GM18508 (cell line): ENCODE measurements at regions not wholly inside any gene's neighbourhood (a gene's known extent, or its start where the extent isn't known, plus 50 kb on each side); places are given as distances from the start of the nearest gene placed in this dataset.

Source experiments
- ATAC-seq: cut with Tn5 transposase; IDR thresholded peaks from one replicate; pipeline ENCODE4 v1.9.1; 2021; ENCODE audit warnings: moderate number of reproducible peaks; ENCODE audit not compliant: insufficient read depth, unreplicated experiment

DNA sequence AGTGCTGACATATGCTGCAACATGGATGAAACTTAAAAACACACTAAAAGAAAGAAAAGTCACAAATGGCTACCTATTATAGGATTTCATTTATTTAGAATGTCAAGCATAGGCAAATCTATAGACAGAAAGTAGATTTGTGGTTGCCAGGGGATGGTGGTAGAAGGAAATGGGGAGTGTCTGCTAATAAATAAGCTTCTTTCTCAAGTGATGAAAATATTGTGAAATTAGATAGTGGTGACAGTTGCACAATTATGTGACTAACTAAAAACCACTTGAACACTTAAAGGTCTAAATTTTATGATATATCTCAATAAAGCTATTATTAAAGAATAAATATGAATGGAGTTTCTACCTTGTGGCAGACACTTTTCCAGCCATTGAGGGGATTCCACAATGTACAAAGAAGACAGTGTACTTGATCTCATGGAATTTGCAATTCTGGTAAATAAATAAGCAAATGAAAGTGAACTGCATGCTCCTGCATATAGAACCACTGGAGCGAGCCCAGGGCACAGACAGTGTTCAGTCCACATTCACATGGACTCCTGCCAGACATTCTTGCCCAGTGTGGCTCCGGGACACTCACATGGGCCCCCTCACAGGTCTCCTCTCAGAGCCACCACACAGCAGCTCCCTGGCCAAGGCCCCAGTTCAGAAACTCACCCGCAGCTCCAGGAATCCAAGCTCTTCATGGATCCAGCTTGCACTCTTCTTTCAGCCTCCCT, 107.1 kb upstream of the ARID2 start:
- no peak for ATAC-seq

- ATAC-seq = no peak
Observed at GRCh38 chr12:45623221-45623620, 106.3 kb upstream of the ARID2 start.

GRCh38 chr12:45623940-45624339, 105.6 kb upstream of the ARID2 start:
- ATAC-seq = no peak

- ATAC-seq = no peak
Observed at GRCh38 chr12:45626965-45627364, 102.5 kb upstream of the ARID2 start.

DNA sequence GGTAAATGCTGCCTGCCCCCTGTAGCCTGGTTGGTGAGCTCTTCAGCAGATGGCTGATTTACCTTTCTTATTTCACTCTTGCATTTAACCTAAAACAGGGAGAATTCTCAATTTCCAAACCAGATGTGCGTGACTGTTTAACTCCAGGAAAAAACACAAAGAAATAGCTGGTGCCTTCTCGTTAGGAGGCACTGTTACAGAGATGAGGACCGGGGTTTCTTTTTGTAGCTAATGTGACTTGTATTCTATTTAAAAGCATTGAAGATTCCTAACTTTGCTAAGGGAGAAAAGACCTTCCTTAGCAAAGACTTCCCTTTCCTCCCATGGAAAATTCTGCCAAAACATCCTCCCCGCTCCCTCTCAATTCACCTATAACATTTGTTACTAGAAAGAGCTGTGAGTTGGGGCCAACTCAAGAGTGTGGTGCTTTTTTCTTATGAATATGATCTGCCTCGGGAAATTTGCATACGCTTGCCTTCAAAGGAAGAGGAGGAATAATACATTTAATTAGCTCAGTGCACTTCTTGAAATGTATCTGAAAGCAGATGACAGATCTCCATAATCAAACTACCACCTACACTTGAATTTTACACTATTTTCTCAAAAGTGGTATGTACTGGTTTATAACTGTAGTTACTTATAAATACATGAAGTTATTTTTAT, 102.0 kb upstream of the ARID2 start:
- no peak for ATAC-seq

DNA sequence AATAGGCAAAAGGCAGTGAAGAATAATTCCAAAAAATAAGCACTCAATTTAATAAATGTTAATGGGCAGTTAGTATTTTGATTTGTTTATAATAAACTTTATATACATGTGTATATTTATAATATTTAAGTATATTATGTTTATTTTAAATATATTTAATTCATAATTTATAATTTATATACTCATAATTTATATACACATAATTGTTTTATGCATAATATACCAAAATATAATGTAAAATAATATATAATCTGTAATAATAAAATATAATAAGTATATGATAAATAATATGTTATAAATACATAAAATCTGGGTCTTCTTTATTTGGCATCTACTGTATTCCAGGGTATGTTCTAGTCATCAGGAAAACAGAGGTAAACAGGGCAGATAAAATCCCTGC, 100.2 kb upstream of the ARID2 start:
- ATAC-seq = no peak

DNA sequence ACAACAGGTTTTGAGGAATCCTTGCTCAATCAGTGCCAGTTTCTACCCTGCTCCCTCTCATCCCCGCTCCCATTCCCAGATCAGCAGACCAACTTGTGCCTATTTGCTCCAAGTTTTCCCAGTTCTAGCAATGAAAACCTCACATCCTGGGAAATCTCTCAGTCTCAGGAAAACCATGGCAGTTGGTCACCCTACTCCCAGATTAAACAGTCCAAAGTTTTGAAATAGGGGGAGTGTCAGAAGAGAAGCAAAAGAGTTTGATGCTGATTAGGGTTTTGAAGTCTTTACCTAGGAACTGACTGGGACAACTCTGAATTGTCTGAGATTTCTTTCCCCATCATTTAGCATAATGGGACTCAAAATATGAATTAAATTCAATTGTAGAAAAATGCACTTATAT, 95.8 kb upstream of the ARID2 start:
- no peak for ATAC-seq

DNA sequence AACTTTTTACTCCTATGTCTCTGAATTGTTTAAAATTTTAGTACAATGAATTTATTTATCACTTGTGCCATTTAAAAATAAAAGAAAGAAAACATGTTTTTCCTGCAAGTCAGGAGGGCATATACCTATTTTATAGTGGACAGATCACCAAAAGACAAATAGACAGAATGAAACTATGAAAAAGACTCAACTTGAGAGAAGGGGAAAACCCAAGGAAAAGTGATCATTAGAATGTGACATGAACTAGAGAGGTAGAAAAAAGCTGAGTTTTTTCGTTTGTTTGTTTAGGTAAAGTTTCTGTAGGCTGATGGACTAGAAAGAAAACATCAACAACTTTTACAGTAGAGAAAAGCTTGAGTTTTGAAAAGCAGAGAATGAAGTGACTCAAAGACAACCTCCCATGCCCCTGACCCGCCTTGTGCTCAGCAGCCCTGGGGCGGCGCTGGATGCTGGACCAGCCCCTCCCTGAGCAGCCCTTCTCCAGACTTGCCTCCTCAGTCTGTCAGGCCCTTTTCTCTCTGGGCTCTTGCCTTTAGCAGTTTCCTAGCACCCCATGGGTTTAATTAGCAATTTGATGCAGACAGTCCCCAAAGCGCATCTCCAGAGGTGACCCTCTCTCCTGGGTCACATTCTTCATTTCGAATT, 95.1 kb upstream of the ARID2 start:
- peak; percentile 70 for ATAC-seq

GRCh38 chr12:45637242-45637641, 92.3 kb upstream of the ARID2 start:
- ATAC-seq = no peak

GRCh38 chr12:45637706-45638105, 91.8 kb upstream of the ARID2 start:
- no peak for ATAC-seq

DNA sequence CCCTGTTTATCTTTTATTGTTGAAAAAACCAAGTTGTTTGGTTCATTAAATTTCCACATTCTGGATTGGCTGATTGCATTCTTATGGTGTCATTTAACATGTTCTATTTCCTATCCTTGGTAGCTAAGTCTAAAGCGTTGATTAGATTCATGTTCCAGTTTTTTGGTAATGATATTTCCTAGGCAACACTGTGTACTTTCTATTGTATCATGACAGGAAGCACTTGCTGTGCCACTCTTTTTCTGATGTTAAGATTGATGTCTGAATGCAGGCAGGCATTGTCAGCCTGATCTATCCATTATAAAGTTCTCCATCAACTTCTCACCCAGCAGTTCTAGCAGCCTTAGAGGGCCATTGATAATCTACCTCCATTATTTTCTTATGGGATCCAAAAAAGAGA, 91.1 kb upstream of the ARID2 start:
- no peak for ATAC-seq

- no peak for ATAC-seq
Observed at GRCh38 chr12:45644541-45644940, 85.0 kb upstream of the ARID2 start.

DNA sequence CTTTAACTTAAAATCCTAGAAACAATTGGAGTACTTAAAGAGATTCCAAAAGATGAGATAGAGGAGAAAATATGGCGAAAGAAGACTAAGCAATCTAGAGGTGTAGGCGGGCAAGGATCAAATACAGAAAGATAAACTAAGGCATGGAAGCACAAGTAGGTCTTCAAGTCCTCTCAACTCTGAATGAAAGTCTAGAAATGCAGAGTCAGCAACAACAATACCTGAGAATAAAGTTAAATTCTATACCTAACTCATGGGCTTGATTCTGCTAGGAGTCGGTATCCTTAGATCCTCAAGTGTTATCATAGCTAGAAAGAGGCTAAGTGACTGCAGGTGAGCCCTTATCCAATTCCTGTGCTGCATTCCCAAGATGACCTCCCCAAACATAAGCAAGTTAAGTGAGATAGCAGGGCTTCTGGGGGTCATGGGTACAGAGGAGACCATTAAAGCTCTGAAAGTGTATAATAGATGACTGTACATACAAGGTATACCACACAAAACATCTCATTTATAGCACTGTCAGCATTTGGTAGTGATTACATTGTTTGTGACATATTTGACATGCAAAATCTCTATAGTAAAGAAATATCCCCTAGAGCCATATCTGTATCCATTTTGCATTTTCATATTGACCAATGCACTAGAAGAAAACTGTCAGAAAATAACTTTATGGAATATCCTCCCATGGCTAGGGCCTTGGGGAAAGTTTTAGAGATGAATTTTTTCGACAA, 82.5 kb upstream of the ARID2 start:
- ATAC-seq = no peak

DNA sequence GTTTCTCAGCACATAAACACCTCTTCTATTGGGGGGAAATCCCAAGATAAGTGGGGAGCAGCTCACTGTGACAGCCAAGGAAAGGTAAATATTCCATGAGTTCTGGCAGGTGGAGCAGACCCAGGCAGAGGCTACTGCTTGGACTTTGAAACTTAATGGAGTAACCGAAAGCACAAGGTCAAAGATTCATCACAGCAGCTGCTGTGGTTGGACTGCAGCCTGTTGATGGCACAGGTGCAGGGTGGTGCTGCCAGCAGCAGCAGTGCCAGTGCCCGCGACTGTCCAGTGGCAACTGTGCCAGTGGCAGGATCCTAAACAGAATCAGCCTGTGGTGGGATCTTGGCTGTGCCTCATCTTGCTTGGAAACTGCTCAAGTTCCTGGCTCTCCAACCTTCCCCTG, 81.4 kb upstream of the ARID2 start:
- no peak for ATAC-seq

- no peak for ATAC-seq
Observed at GRCh38 chr12:45651029-45651428, 78.5 kb upstream of the ARID2 start.

DNA sequence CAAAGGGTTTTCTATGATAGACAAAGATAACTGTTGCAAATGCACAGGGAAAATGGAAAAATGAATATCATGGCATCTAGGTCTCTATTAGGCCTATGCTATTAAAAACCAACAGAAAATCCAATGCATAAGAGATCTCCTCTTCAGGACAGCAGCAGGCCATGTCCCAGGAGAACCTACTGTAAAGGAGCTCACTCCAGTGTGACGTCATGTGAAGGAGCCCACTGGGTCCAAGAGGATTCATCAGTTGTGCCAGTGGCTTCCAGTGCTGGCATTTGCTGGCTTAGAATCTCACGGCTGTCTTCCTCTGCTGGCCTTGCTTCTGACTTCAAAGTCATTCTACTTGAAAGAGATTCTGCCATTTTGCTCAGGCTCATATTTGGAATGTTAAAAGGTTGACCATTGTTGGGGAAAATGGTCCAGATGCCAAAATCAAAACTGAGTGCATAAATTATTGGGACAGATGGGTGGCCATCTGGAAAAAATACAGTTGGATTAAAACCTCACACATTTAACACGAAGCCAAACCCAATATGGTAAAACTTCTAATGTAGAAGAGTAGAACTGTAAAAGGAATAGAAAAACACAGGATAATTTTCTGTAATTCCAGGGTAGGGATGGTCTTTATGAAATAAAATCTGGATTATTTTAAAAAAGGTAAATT, 75.4 kb upstream of the ARID2 start:
- ATAC-seq = no peak

DNA sequence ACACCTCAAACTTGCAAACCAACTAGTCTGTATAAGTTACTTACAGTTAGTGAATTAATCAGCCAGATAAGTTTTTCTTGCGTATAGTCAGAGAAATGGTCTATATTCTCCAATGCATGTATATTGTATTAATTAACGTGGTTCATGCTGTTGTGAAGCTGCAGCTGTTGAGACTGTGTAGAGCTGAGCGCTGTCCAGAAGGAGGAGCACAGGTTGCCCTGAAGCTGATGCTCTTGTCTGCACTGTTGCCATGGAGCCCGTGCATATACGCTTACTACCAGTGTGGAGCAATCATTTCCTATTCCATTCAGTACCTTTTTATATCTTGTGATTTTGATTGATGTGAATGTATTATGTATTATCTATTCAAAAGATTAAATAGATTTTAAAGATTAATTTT, 74.3 kb upstream of the ARID2 start:
- ATAC-seq = no peak

GRCh38 chr12:45655743-45656142, 73.8 kb upstream of the ARID2 start:
- no peak for ATAC-seq

- ATAC-seq = no peak
Observed at GRCh38 chr12:45658020-45658419, 71.5 kb upstream of the ARID2 start.

DNA sequence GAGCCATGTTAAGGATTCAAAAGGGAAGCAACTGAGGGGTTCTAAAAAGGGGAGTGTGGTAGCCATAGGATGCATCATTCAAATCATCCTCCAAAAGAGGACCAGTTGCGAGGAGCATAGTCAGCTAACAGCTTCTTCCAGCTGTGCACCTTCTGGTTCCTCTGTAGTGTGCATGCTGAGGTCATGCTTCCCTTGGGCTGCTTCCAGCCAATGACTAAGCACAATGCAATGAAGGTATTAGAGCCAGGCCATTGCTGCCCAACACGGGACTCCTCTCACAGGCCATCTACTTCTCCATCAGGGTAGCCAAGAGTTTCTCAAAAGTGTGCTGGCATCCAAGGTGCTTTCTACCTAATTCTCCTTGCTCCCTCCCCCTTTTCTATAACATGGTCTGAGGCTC, 69.2 kb upstream of the ARID2 start:
- ATAC-seq = no peak

DNA sequence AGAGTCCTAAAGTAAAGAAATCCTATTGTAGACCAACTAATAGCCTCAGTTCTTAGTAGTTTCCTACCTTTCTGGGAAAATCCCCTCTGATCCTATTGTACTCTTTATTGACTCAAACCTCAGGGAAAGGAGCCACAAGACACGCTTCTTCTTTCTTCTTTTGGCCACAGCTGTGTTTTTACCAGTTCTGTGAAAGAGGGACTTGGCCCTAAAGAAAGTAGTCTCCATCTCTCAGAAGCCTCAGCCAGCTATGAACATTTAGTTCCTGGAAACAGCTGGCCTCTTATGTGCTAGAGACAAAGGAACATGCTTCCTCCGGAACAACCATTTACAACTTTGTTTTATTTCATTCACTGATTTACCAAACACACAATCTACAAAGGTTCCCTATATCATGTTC, 66.1 kb upstream of the ARID2 start:
- no peak for ATAC-seq
